Neural progenitor cell (in vitro differentiated cells): ENCODE measurements at regions not wholly inside any gene's neighbourhood (a gene's known extent, or its start where the extent isn't known, plus 50 kb on each side); places are given as distances from the start of the nearest gene placed in this dataset.

Source experiments
- DNase-seq: peaks from one replicate; pipeline ENCODE4 v3.0.0-alpha.2; 2016; ENCODE audit warnings: low spot score
- H2AFZ ChIP-seq: fragments of 200-600 bp; sonication (generic); replicated peaks from 2 replicates; pipeline ENCODE4 v1.6.1; 2016; ENCODE audit warnings: antibody characterized with exemption
- H3F3A ChIP-seq: fragments of 200-600 bp; sonication (generic); 2 replicates; pipeline ENCODE4 v1.6.1; 2016; ENCODE audit warnings: antibody characterized with exemption, low read depth
- H3K27ac ChIP-seq: fragments of 200-600 bp; sonication (generic); 2 replicates; pipeline ENCODE4 v1.5.1; 2016; ENCODE audit warnings: mild to moderate bottlenecking
- H3K27me3 ChIP-seq: fragments of 200-600 bp; sonication (generic); 2 replicates; pipeline ENCODE4 v1.6.1; 2016; ENCODE audit warnings: mild to moderate bottlenecking, moderate library complexity
- H3K36me3 ChIP-seq: fragments of 200-600 bp; sonication (generic); 2 replicates; pipeline ENCODE4 v1.5.1; 2016
- H3K4me1 ChIP-seq: fragments of 200-600 bp; sonication (generic); 2 replicates; pipeline ENCODE4 v1.6.1; 2016; ENCODE audit warnings: mixed run types
- H3K4me2 ChIP-seq: fragments of 200-600 bp; sonication (generic); 2 replicates; pipeline ENCODE4 v1.6.1; 2016
- H3K4me3 ChIP-seq: fragments of 200-600 bp; sonication (generic); 2 replicates; pipeline ENCODE4 v1.5.1; 2016
- H3K79me2 ChIP-seq: fragments of 200-600 bp; sonication (generic); 2 replicates; pipeline ENCODE4 v1.6.1; 2016; ENCODE audit warnings: low read depth
- H3K9ac ChIP-seq: fragments of 200-600 bp; sonication (generic); 2 replicates; pipeline ENCODE4 v1.6.1; 2016
- H3K9me3 ChIP-seq: fragments of 200-600 bp; sonication (generic); 2 replicates; pipeline ENCODE4 v1.5.1; 2016; ENCODE audit warnings: low read depth
- H4K20me1 ChIP-seq: fragments of 200-600 bp; sonication (generic); 2 replicates; pipeline ENCODE4 v1.6.1; 2016; ENCODE audit warnings: low read depth
- H3K27ac Mint-ChIP-seq: 3 replicates; pipeline ENCODE4 v1.8.0; 2021; ENCODE audit warnings: mixed read lengths
- H3K27me3 Mint-ChIP-seq: 2 replicates; pipeline ENCODE4 v1.8.0; 2022; ENCODE audit warnings: low read depth, mild to moderate bottlenecking, inconsistent platforms, moderate library complexity, mixed read lengths; ENCODE audit not compliant: insufficient read depth
- H3K36me3 Mint-ChIP-seq: 3 replicates; pipeline ENCODE4 v1.8.0; 2021; ENCODE audit warnings: mixed read lengths
- H3K4me1 Mint-ChIP-seq: 3 replicates; pipeline ENCODE4 v1.8.0; 2021; ENCODE audit warnings: mixed read lengths
- H3K4me3 Mint-ChIP-seq: 3 replicates; pipeline ENCODE4 v1.8.0; 2021; ENCODE audit warnings: mild to moderate bottlenecking, moderate library complexity, mixed read lengths
- H3K9me3 Mint-ChIP-seq: 3 replicates; pipeline ENCODE4 v1.8.0; 2020; ENCODE audit warnings: mixed read lengths
- CTCF ChIP-seq: fragments of 200-600 bp; sonication (generic); IDR thresholded peaks from 2 replicates; pipeline ENCODE4 v1.5.1; 2017; ENCODE audit warnings: antibody characterized with exemption, mild to moderate bottlenecking
- EZH2 ChIP-seq: fragments of 200-600 bp; sonication (generic); IDR thresholded peaks from 2 replicates; pipeline ENCODE4 v1.6.1; 2017; ENCODE audit warnings: antibody characterized with exemption, mild to moderate bottlenecking, moderate library complexity
- EZH2phosphoT487 ChIP-seq: fragments of 200-600 bp; sonication (generic); IDR thresholded peaks from 2 replicates; pipeline ENCODE4 v1.6.1; 2017; ENCODE audit warnings: antibody characterized with exemption

GRCh38 chr3:70734756-70735155, 422.3 kb upstream of the MDFIC2 start:
- H3K4me3 ChIP-seq: no peak overlapping the region
- H3K27me3 Mint-ChIP-seq: no peaks in the 10 kb centered on the region
- no peak overlapping the region for H3K4me3 Mint-ChIP-seq
- no peaks in the 10 kb centered on the region for H3K9me3 Mint-ChIP-seq
- no peaks in the 10 kb centered on the region for H3F3A ChIP-seq
- no peak overlapping the region for H3K9ac ChIP-seq
- H3K4me1 Mint-ChIP-seq: no peaks in the 10 kb centered on the region
- H3K4me2 ChIP-seq: no peak overlapping the region
- DNase-seq: no peak
- TF ChIP-seq CTCF: no peak
- TF ChIP-seq EZH2phosphoT487: no peak
- TF ChIP-seq EZH2: no peak
- H3K27ac ChIP-seq: no peak overlapping the region
- H3K27me3 ChIP-seq: no peaks in the 10 kb centered on the region
- no peaks in the 10 kb centered on the region for H3K79me2 ChIP-seq
- no peak overlapping the region for H3K27ac Mint-ChIP-seq
- H2AFZ ChIP-seq: no peak overlapping the region
- no peaks in the 10 kb centered on the region for H3K4me1 ChIP-seq
- H3K9me3 ChIP-seq: no peaks in the 10 kb centered on the region
- no peaks in the 10 kb centered on the region for H4K20me1 ChIP-seq
- H3K36me3 Mint-ChIP-seq: no peaks in the 10 kb centered on the region
- H3K36me3 ChIP-seq: no peaks in the 10 kb centered on the region

GRCh38 chr3:70731046-70731445, 418.6 kb upstream of the MDFIC2 start:
- no peak for DNase-seq
- Mint-ChIP-seq H3K27ac (no peak overlapping the region), H3K27me3 (no peaks in the 10 kb centered on the region), H3K4me1 (peaks cover 15% of the 10 kb centered on the region), H3K4me3 (no peak overlapping the region), H3K36me3 (no peaks in the 10 kb centered on the region), H3K9me3 (no peaks in the 10 kb centered on the region)
- TF ChIP-seq CTCF (no peak), EZH2 (no peak), EZH2phosphoT487 (no peak)
- Histone ChIP-seq H3K4me1 (no peaks in the 10 kb centered on the region), H3K4me2 (no peak overlapping the region), H3K79me2 (no peaks in the 10 kb centered on the region), H3K9me3 (no peaks in the 10 kb centered on the region), H3K27ac (no peak overlapping the region), H3K9ac (no peak overlapping the region), H3K27me3 (no peaks in the 10 kb centered on the region), H2AFZ (no peak overlapping the region), H4K20me1 (no peaks in the 10 kb centered on the region), H3F3A (no peaks in the 10 kb centered on the region), H3K4me3 (no peak overlapping the region), H3K36me3 (no peaks in the 10 kb centered on the region)

- Histone ChIP-seq H4K20me1 (no peaks in the 10 kb centered on the region), H3K79me2 (no peaks in the 10 kb centered on the region), H2AFZ (peak overlapping the region; percentile 61), H3K27ac (no peak overlapping the region), H3K9me3 (no peaks in the 10 kb centered on the region), H3K27me3 (no peaks in the 10 kb centered on the region), H3K4me2 (no peak overlapping the region), H3F3A (no peaks in the 10 kb centered on the region), H3K4me3 (no peak overlapping the region), H3K36me3 (no peaks in the 10 kb centered on the region), H3K9ac (no peak overlapping the region), H3K4me1 (no peaks in the 10 kb centered on the region)
- H3K4me1 Mint-ChIP-seq: peaks cover 18% of the 10 kb centered on the region
- TF ChIP-seq EZH2 (no peak), CTCF (no peak), EZH2phosphoT487 (no peak)
- H3K27ac Mint-ChIP-seq: no peak overlapping the region
- no peaks in the 10 kb centered on the region for H3K27me3 Mint-ChIP-seq
- no peak overlapping the region for H3K4me3 Mint-ChIP-seq
- no peaks in the 10 kb centered on the region for H3K36me3 Mint-ChIP-seq
- no peaks in the 10 kb centered on the region for H3K9me3 Mint-ChIP-seq
- no peak for DNase-seq
These were observed 417.4 kb upstream of the MDFIC2 start for GRCh38 chr3:70729845-70730244.

DNA sequence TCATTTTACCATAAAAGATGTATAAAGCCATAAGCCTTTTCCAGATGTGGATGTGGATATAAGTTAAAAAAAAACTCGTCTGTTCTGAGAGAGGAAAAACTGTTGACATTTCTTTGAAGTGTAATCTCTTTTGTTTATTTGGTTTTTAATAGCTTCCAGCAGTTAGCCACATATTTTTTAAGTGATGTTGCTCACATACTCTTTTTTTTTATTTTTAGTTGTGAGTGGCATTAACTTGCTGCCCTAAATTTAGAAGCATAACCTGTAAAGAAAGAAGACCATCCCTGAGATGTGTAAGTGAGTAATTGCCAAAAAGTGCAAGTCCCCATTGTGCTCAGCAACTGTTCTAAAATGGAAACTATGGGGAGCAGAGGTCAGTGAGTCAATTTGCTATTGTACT, 415.9 kb upstream of the MDFIC2 start:
- TF ChIP-seq EZH2phosphoT487 (no peak), EZH2 (no peak), CTCF (no peak)
- DNase-seq: no peak
- Histone ChIP-seq H3K9me3 (no peaks in the 10 kb centered on the region), H3K36me3 (no peaks in the 10 kb centered on the region), H3K4me3 (no peak overlapping the region), H3K4me1 (no peaks in the 10 kb centered on the region), H3K27ac (no peak overlapping the region), H3K4me2 (no peak overlapping the region), H3K9ac (no peak overlapping the region), H3K27me3 (no peaks in the 10 kb centered on the region), H3K79me2 (no peaks in the 10 kb centered on the region), H3F3A (no peaks in the 10 kb centered on the region), H4K20me1 (no peaks in the 10 kb centered on the region), H2AFZ (no peak overlapping the region)
- Mint-ChIP-seq H3K36me3 (no peaks in the 10 kb centered on the region), H3K4me1 (peaks cover 18% of the 10 kb centered on the region), H3K27me3 (no peaks in the 10 kb centered on the region), H3K9me3 (no peaks in the 10 kb centered on the region), H3K27ac (no peak overlapping the region), H3K4me3 (no peak overlapping the region)
